NK-92 treated with Interleukin-12 subunit alpha and Interleukin-12 subunit beta, amount 100 ng/mL, for 24 hours (cell line): ENCODE measurements at regions not wholly inside any gene's neighbourhood (a gene's known extent, or its start where the extent isn't known, plus 50 kb on each side); places are given as distances from the start of the nearest gene placed in this dataset.

Source experiments
- DNase-seq: peaks from one replicate; lab custom pipeline; 2025; lab: John Stamatoyannopoulos, UW

- no peak for DNase-seq
Measured at GRCh38 chr4:22029803-22030202, 81.2 kb upstream of the KCNIP4 start.

GRCh38 chr4:22021106-22021505 lies 72.5 kb upstream of the KCNIP4 start:
- no peak for DNase-seq

GRCh38 chr4:22020129-22020528 lies 71.6 kb upstream of the KCNIP4 start:
- no peak for DNase-seq

- no peak for DNase-seq
Measured at GRCh38 chr4:22019676-22020075, 71.1 kb upstream of the KCNIP4 start.

- no peak for DNase-seq
Measured at GRCh38 chr4:22014222-22014741, 65.7 kb upstream of the KCNIP4 start.

- no peak for DNase-seq
Measured at GRCh38 chr4:22003878-22004277, 55.3 kb upstream of the KCNIP4 start.
